Right ventricle myocardium inferior (tissue), 1 donor: ENCODE measurements at regions not wholly inside any gene's neighbourhood (a gene's known extent, or its start where the extent isn't known, plus 50 kb on each side); places are given as distances from the start of the nearest gene placed in this dataset.

Source experiments
- ATAC-seq: fragments of 200-7000 bp; cut with Tn5 transposase; one replicate; pipeline ENCODE4 v1.9.1; 2020; ENCODE audit warnings: mild to moderate bottlenecking, moderate library complexity
- DNase-seq: peaks from one replicate; pipeline ENCODE4 v3.0.0; 2021; ENCODE audit errors: missing footprints
- intact Hi-C: fragments of 100-400 bp; cut with DNase I; formaldehyde crosslinking; loops from one replicate; pipeline ENCODE4 v1.11.0; 2022
- donor health status: DM: no; HTN: yes; CAD: no; lungs with severe emphysema.

- DNase-seq, result no peak
- ATAC-seq, result no peak
- intact Hi-C loops, result no loop called here
Measured at GRCh38 chr4:116387937-116388474, 697.4 kb downstream of the TRAM1L1 start.

- no peak for DNase-seq
- no peak for ATAC-seq
- intact Hi-C loops, result no loop called here
Measured at GRCh38 chr4:116386856-116387255, 698.5 kb downstream of the TRAM1L1 start.

GRCh38 chr4:116385583-116385982 is 699.8 kb downstream of the TRAM1L1 start:
- no peak for DNase-seq
- intact Hi-C loops, result no loop called here
- no peak for ATAC-seq

- ATAC-seq, result no peak
- no peak for DNase-seq
- intact Hi-C loops, result no loop called here
Measured at GRCh38 chr4:116374815-116375214, 710.6 kb downstream of the TRAM1L1 start.

- DNase-seq, result no peak
- no peak for ATAC-seq
- intact Hi-C loops, result no loop called here
Measured at GRCh38 chr4:116362583-116362982, 722.8 kb downstream of the TRAM1L1 start.

GRCh38 chr4:116361790-116362189 is 723.6 kb downstream of the TRAM1L1 start:
- DNase-seq (peak; percentile 31), ATAC-seq (no peak)
- intact Hi-C loops, result no loop called here

- peak; percentile 50 for ATAC-seq
- intact Hi-C loops, result no loop called here
- DNase-seq, result no peak
Measured at GRCh38 chr4:116358633-116359222, 726.6 kb downstream of the TRAM1L1 start.

- ATAC-seq (no peak), DNase-seq (peak; percentile 32)
- intact Hi-C loops, result no loop called here
Measured at GRCh38 chr4:116357758-116358157, 727.6 kb downstream of the TRAM1L1 start.

GRCh38 chr4:116346750-116347149 is 738.6 kb downstream of the TRAM1L1 start:
- DNase-seq, result no peak
- ATAC-seq, result no peak
- intact Hi-C loops, result no loop called here

- ATAC-seq (no peak), DNase-seq (no peak)
- intact Hi-C loops, result no loop called here
Measured at GRCh38 chr4:116343809-116344208, 741.6 kb downstream of the TRAM1L1 start.

- ATAC-seq (no peak), DNase-seq (no peak)
- intact Hi-C loops, result no loop called here
Measured at GRCh38 chr4:116342143-116342542, 743.2 kb downstream of the TRAM1L1 start.

- no peak for DNase-seq
- no peak for ATAC-seq
- intact Hi-C loops, result no loop called here
Measured at GRCh38 chr4:116332508-116332907, 752.9 kb downstream of the TRAM1L1 start.

- ATAC-seq, result no peak
- DNase-seq, result no peak
- intact Hi-C loops, result no loop called here
Measured at GRCh38 chr4:116328261-116328860, 757.0 kb downstream of the TRAM1L1 start.

- intact Hi-C loops, result no loop called here
- DNase-seq (no peak), ATAC-seq (no peak)
Measured at GRCh38 chr4:116323606-116324005, 761.8 kb downstream of the TRAM1L1 start.

GRCh38 chr4:116321471-116321870 is 763.9 kb downstream of the TRAM1L1 start:
- DNase-seq, result no peak
- no peak for ATAC-seq
- intact Hi-C loops, result no loop called here

- DNase-seq (no peak), ATAC-seq (no peak)
- intact Hi-C loops, result no loop called here
Measured at GRCh38 chr4:116320859-116321258, 764.5 kb downstream of the TRAM1L1 start.

- intact Hi-C loops, result no loop called here
- ATAC-seq, result no peak
- DNase-seq, result no peak
Measured at GRCh38 chr4:116303736-116304188, 781.6 kb downstream of the TRAM1L1 start.

GRCh38 chr4:116302990-116303735 is 782.2 kb downstream of the TRAM1L1 start:
- intact Hi-C loops, result no loop called here
- DNase-seq, result no peak
- no peak for ATAC-seq

- intact Hi-C loops, result no loop called here
- no peak for ATAC-seq
- DNase-seq, result no peak
Measured at GRCh38 chr4:116275006-116275405, 810.4 kb downstream of the TRAM1L1 start.

- DNase-seq (no peak), ATAC-seq (no peak)
- intact Hi-C loops, result no loop called here
Measured at GRCh38 chr4:116272336-116272735, 813.0 kb downstream of the TRAM1L1 start.
